Stomach (tissue), 8 donors: ENCODE measurements at regions not wholly inside any gene's neighbourhood (a gene's known extent, or its start where the extent isn't known, plus 50 kb on each side); places are given as distances from the start of the nearest gene placed in this dataset.

ENCODE experiments used
- DNase-seq, 2 donors: peaks; one replicate each; pipeline versions ENCODE4 v3.0.0 to v3.0.0-alpha.2; 2013 to 2019
- H3K27ac ChIP-seq, 5 donors: fragments of 200-600 bp in 4 of 5; sonication (generic) in 4 of 5; one replicate each; pipeline ENCODE4 v1.5.1; 2013 to 2019; ENCODE audit warnings: mild to moderate bottlenecking in 1 of 5, moderate library complexity in 1 of 5
- H3K27me3 ChIP-seq, 3 donors: fragments of 200-600 bp; sonication (generic); one replicate each; pipeline ENCODE4 v1.5.1; 2017 to 2019; ENCODE audit warnings: mixed run types in 1 of 3
- H3K36me3 ChIP-seq, 4 donors: fragments of 200-600 bp; sonication (generic); 1 replicate in 3 of 4; 2 replicates in 1 of 4; pipeline ENCODE4 v1.5.1; 2016 to 2019
- H3K4me1 ChIP-seq, 4 donors: fragments of 200-600 bp; sonication (generic); one replicate each; pipeline ENCODE4 v1.5.1; 2016 to 2019
- H3K4me3 ChIP-seq, 4 donors: fragments of 200-600 bp; sonication (generic) in 3 of 4; one replicate each; pipeline ENCODE4 v1.5.1; 2016 to 2019; ENCODE audit warnings: mild to moderate bottlenecking in 1 of 4
- H3K9me3 ChIP-seq, 4 donors: fragments of 200-600 bp; sonication (generic); one replicate each; pipeline ENCODE4 v1.5.1; 2016 to 2019
- POLR2A ChIP-seq, 4 donors: fragments of 450-650 bp; IDR thresholded peaks; one replicate each; pipeline ENCODE4 v1.6.1; 2016; ENCODE audit warnings: antibody characterized with exemption in 4 of 4, control low read depth in 2 of 4, mild to moderate bottlenecking in 1 of 4, moderate library complexity in 1 of 4
- POLR2AphosphoS5 ChIP-seq, 3 donors: sonication (generic); formaldehyde crosslinking; IDR thresholded peaks; one replicate each; pipeline ENCODE4 v1.6.1; 2016; ENCODE audit warnings: antibody characterized with exemption in 3 of 3
- WGBS, 5 donors: extraction: QIAGEN DNeasy Blood & Tissue Kit in 3 of 5; methylation state at CpG; one replicate each; pipeline versions ENCODE4 v1.1.5 to v1.1.7; 2013 to 2018; 5-methylcytosine and 5-hydroxymethylcytosine counted together
- intact Hi-C: fragments of 100-400 bp; cut with DNase I; formaldehyde crosslinking; loops from one replicate; pipeline ENCODE4 v1.15.1; 2023; ENCODE audit warnings: low total_unique reads
- TF ChIP-seq, protein P1 (sequence below), 7 experiments: fragments of 450-650 bp in 4 of 7; fragments of 200-600 bp in 3 of 7; sonication (generic) in 3 of 7; IDR thresholded peaks; one replicate each; pipeline ENCODE4 v1.5.1; 2016 to 2019; ENCODE audit warnings: antibody characterized with exemption in 7 of 7, control low read depth in 2 of 7, mild to moderate bottlenecking in 1 of 7
- donor health status: healthy with polysubstance abuse.
- donor health status: Bipolar disorder and iron deficiency.
- donor health status: healthy.

- no peak for DNase-seq
- no peak for TF ChIP-seq POLR2AphosphoS5 (IDR thresholded peaks at IDR 0.05)
- TF ChIP-seq, protein P1, sequence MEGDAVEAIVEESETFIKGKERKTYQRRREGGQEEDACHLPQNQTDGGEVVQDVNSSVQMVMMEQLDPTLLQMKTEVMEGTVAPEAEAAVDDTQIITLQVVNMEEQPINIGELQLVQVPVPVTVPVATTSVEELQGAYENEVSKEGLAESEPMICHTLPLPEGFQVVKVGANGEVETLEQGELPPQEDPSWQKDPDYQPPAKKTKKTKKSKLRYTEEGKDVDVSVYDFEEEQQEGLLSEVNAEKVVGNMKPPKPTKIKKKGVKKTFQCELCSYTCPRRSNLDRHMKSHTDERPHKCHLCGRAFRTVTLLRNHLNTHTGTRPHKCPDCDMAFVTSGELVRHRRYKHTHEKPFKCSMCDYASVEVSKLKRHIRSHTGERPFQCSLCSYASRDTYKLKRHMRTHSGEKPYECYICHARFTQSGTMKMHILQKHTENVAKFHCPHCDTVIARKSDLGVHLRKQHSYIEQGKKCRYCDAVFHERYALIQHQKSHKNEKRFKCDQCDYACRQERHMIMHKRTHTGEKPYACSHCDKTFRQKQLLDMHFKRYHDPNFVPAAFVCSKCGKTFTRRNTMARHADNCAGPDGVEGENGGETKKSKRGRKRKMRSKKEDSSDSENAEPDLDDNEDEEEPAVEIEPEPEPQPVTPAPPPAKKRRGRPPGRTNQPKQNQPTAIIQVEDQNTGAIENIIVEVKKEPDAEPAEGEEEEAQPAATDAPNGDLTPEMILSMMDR (IDR thresholded peaks at IDR 0.05), result no peak
- no peak for TF ChIP-seq POLR2A (IDR thresholded peaks at IDR 0.05)
- WGBS, 5 donors, result 46 to 58% (median 53%) methylated on average over 5 of the region's 5 CpGs
- Histone ChIP-seq H3K9me3 (no peaks in the 10 kb centered on the region), H3K4me3 (no peak overlapping the region), H3K36me3 (no peaks in the 10 kb centered on the region), H3K27ac (no peak overlapping the region), H3K4me1 (peaks cover 0 to 15% (median 11%) of the 10 kb centered on the region in 4 donors), H3K27me3 (no peaks in the 10 kb centered on the region)
- intact Hi-C loops, result no loop called here
These were observed 50.2 kb upstream of the DNAH14 start for GRCh38 chr1:224879162-224879803.
